ENCODE measurements at regions not wholly inside any gene's neighbourhood (a gene's known extent, or its start where the extent isn't known, plus 50 kb on each side); places are given as distances from the start of the nearest gene placed in this dataset.

- DNase-seq, result peak; percentile 70
- Histone ChIP-seq H3K9me3 (peaks cover 0 to 8% (median 0%) of the 10 kb centered on the region in 8 donors), H3K4me1 (no peaks in the 10 kb centered on the region), H3K27ac (peak overlapping the region in 2 of 8 donors; percentile 17 to 27), H3K27me3 (replicated peaks in 1 of 7) (no peaks in the 10 kb centered on the region), H3K4me3 (peak overlapping the region in 4 of 8 donors; percentile 4 to 54 (median 22)), H3K36me3 (no peaks in the 10 kb centered on the region)
- WGBS, 5 donors, result 69 to 93% (median 85%) methylated on average over 10 to 12 of the region's 12 CpGs
- intact Hi-C loops (cut with DNase I; ENCODE audit: low total_unique reads), result no loop called here
- TF ChIP-seq POLR2A (IDR thresholded peaks at IDR 0.05) (no peak), POLR2AphosphoS5 (IDR thresholded peaks at IDR 0.05) (no peak)
Observed at GRCh38 chr4:125676583-125676982, 361.8 kb downstream of the FAT4 start.

GRCh38 chr4:125677665-125678307 lies 363.0 kb downstream of the FAT4 start:
- WGBS, 5 donors, result 62 to 83% (median 68%) methylated on average over 2 of the region's 2 CpGs

GRCh38 chr4:125679989-125680388 lies 365.2 kb downstream of the FAT4 start:
- H3K9me3 ChIP-seq, result peaks cover 0 to 8% (median 0%) of the 10 kb centered on the region in 8 donors
- no peaks in the 10 kb centered on the region for H3K27me3 ChIP-seq (replicated peaks in 1 of 7)
- TF ChIP-seq CTCF (IDR thresholded peaks at IDR 0.05 in 8 of 11, conservative IDR thresholded peaks at IDR 0.05 in 3 of 11) (no peak), POLR2AphosphoS5 (IDR thresholded peaks at IDR 0.05) (no peak), POLR2A (IDR thresholded peaks at IDR 0.05) (no peak)
- no peak overlapping the region for H3K27ac ChIP-seq
- H3K36me3 ChIP-seq, result no peaks in the 10 kb centered on the region
- no peak overlapping the region for H3K4me3 ChIP-seq
- no peak for DNase-seq
- intact Hi-C loops (cut with DNase I; ENCODE audit: low total_unique reads), result no loop called here
- no peaks in the 10 kb centered on the region for H3K4me1 ChIP-seq

More at GRCh38 chr4:125677665-125678307, 363.0 kb downstream of the FAT4 start:
- Histone ChIP-seq H3K36me3 (no peaks in the 10 kb centered on the region), H3K27ac (peak overlapping the region in 4 of 8 donors; percentile 10 to 20 (median 14)), H3K4me3 (peak overlapping the region in 5 of 8 donors; percentile 3 to 54 (median 20)), H3K27me3 (replicated peaks in 1 of 7) (no peaks in the 10 kb centered on the region), H3K9me3 (peaks cover 0 to 8% (median 0%) of the 10 kb centered on the region in 8 donors), H3K4me1 (no peaks in the 10 kb centered on the region)
- intact Hi-C loops (cut with DNase I; ENCODE audit: low total_unique reads), result no loop called here
- no peak for TF ChIP-seq POLR2A (IDR thresholded peaks at IDR 0.05)
- no peak for TF ChIP-seq POLR2AphosphoS5 (IDR thresholded peaks at IDR 0.05)
- TF ChIP-seq CTCF (IDR thresholded peaks at IDR 0.05 in 8 of 11, conservative IDR thresholded peaks at IDR 0.05 in 3 of 11), result no peak
- DNase-seq, result no peak

- WGBS, 5 donors, result 70 to 85% (median 76%) methylated on average over 1 of the region's 1 CpG
- Histone ChIP-seq H3K4me3 (no peak overlapping the region), H3K9me3 (peaks cover 0 to 5% (median 0%) of the 10 kb centered on the region in 8 donors)
Observed at GRCh38 chr4:125681240-125681639, 366.5 kb downstream of the FAT4 start.

More at GRCh38 chr4:125681240-125681639, 366.5 kb downstream of the FAT4 start:
- DNase-seq, result no peak
- H3K4me1 ChIP-seq, result no peaks in the 10 kb centered on the region
- TF ChIP-seq POLR2A (IDR thresholded peaks at IDR 0.05) (no peak), CTCF (IDR thresholded peaks at IDR 0.05 in 8 of 11, conservative IDR thresholded peaks at IDR 0.05 in 3 of 11) (no peak), POLR2AphosphoS5 (IDR thresholded peaks at IDR 0.05) (no peak)
- intact Hi-C loops (cut with DNase I; ENCODE audit: low total_unique reads), result no loop called here
- no peak overlapping the region for H3K27ac ChIP-seq
- no peaks in the 10 kb centered on the region for H3K36me3 ChIP-seq
- no peaks in the 10 kb centered on the region for H3K27me3 ChIP-seq (replicated peaks in 1 of 7)

Measured in spleen (tissue), 11 donors.